Trophoblast cell (in vitro differentiated cells and primary cell): ENCODE measurements at regions not wholly inside any gene's neighbourhood (a gene's known extent, or its start where the extent isn't known, plus 50 kb on each side); places are given as distances from the start of the nearest gene placed in this dataset.

Experiments
- DNase-seq, 2 donors: peaks; one replicate each; pipeline ENCODE4 v3.0.0-alpha.2; 2016
- H2AFZ ChIP-seq: 2 replicates; pipeline ENCODE4 v1.6.1; 2013; ENCODE audit warnings: low read length, moderate library complexity, mild to moderate bottlenecking; ENCODE audit not compliant: insufficient read depth, poor library complexity
- H2AK5ac ChIP-seq: 2 replicates; pipeline ENCODE4 v1.6.1; 2013; ENCODE audit warnings: mild to moderate bottlenecking, low read length
- H2BK120ac ChIP-seq: 2 replicates; pipeline ENCODE4 v1.6.1; 2013; ENCODE audit warnings: low read length, mild to moderate bottlenecking, moderate library complexity; ENCODE audit not compliant: insufficient read depth, poor library complexity
- H2BK12ac ChIP-seq: 2 replicates; pipeline ENCODE4 v1.6.1; 2013; ENCODE audit warnings: mild to moderate bottlenecking, low read length, moderate library complexity
- H2BK5ac ChIP-seq: 2 replicates; pipeline ENCODE4 v1.6.1; 2013; ENCODE audit warnings: low read length, low read depth, moderate library complexity, mild to moderate bottlenecking; ENCODE audit not compliant: poor library complexity
- H3K14ac ChIP-seq: 2 replicates; pipeline ENCODE4 v1.6.1; 2013; ENCODE audit warnings: mild to moderate bottlenecking, low read length
- H3K18ac ChIP-seq: 2 replicates; pipeline ENCODE4 v1.6.1; 2013; ENCODE audit warnings: mild to moderate bottlenecking, low read length
- H3K23ac ChIP-seq: 2 replicates; pipeline ENCODE4 v1.6.1; 2013; ENCODE audit warnings: low read length
- H3K27ac ChIP-seq: 2 replicates; pipeline ENCODE4 v1.5.1; 2013; ENCODE audit warnings: low read depth, mild to moderate bottlenecking, inconsistent platforms, low read length, moderate library complexity
- H3K27me3 ChIP-seq: 2 replicates; pipeline ENCODE4 v1.6.1; 2013; ENCODE audit warnings: inconsistent platforms, mild to moderate bottlenecking, low read length, moderate library complexity; ENCODE audit not compliant: insufficient read depth
- H3K36me3 ChIP-seq, 2 experiments: 1 replicate in 1 of 2; 2 replicates in 1 of 2; pipeline ENCODE4 v1.6.1; 2013; ENCODE audit warnings: low read length in 2 of 2, mild to moderate bottlenecking in 2 of 2, moderate library complexity in 1 of 2; ENCODE audit not compliant: insufficient read depth in 2 of 2, control insufficient read depth in 1 of 2
- H3K4ac ChIP-seq: 2 replicates; pipeline ENCODE4 v1.6.1; 2013; ENCODE audit warnings: low read depth, mild to moderate bottlenecking, low read length, moderate library complexity
- H3K4me1 ChIP-seq, 2 experiments: 1 replicate in 1 of 2; 2 replicates in 1 of 2; pipeline ENCODE4 v1.6.1; 2013; ENCODE audit warnings: low read length in 2 of 2, mild to moderate bottlenecking in 2 of 2, moderate library complexity in 1 of 2; ENCODE audit not compliant: insufficient read depth in 2 of 2, control insufficient read depth in 1 of 2
- H3K4me2 ChIP-seq: 2 replicates; pipeline ENCODE4 v1.6.1; 2013; ENCODE audit warnings: inconsistent platforms, mild to moderate bottlenecking, low read length, moderate library complexity
- H3K4me3 ChIP-seq: 2 replicates; pipeline ENCODE4 v1.5.1; 2013; ENCODE audit warnings: mild to moderate bottlenecking, low read depth, low read length, inconsistent platforms
- H3K79me1 ChIP-seq: one replicate; pipeline ENCODE4 v1.6.1; 2013; ENCODE audit warnings: low read length
- H3K79me2 ChIP-seq: 2 replicates; pipeline ENCODE4 v1.6.1; 2013; ENCODE audit warnings: low read length, mild to moderate bottlenecking; ENCODE audit not compliant: control insufficient read depth, insufficient read depth, poor library complexity
- H3K9ac ChIP-seq: 2 replicates; pipeline ENCODE4 v1.6.1; 2013; ENCODE audit warnings: mild to moderate bottlenecking, low read length
- H3K9me3 ChIP-seq: 2 replicates; pipeline ENCODE4 v1.6.1; 2013; ENCODE audit warnings: low read depth, mild to moderate bottlenecking, control low read depth, inconsistent platforms, low read length; ENCODE audit not compliant: insufficient read depth
- H4K12ac ChIP-seq: 2 replicates; pipeline ENCODE4 v1.6.1; 2013; ENCODE audit warnings: low read depth, mild to moderate bottlenecking, low read length, moderate library complexity
- H4K8ac ChIP-seq: 2 replicates; pipeline ENCODE4 v1.6.1; 2013; ENCODE audit warnings: low read depth, mild to moderate bottlenecking, low read length, moderate library complexity
- H4K91ac ChIP-seq: one replicate; pipeline ENCODE4 v1.6.1; 2013; ENCODE audit warnings: low read depth, mild to moderate bottlenecking, low read length, moderate library complexity
- WGBS: extraction: QIAGEN DNeasy Blood & Tissue Kit; methylation state at CpG from one replicate; pipeline ENCODE4 v1.1.7; 2013; ENCODE audit warnings: missing lambda C conversion rate; ENCODE audit not compliant: insufficient read length, insufficient coverage; ENCODE audit errors: extremely low coverage; 5-methylcytosine and 5-hydroxymethylcytosine counted together

GRCh38 chr13:47837104-47837880 is 163.8 kb downstream of the SUCLA2 start:
- no CpG with 5 or more reads among the region's 5 CpGs for WGBS
- no peak overlapping the region for H2AFZ ChIP-seq

GRCh38 chr13:47835470-47836228 is 165.4 kb downstream of the SUCLA2 start:
- WGBS: no CpG with 5 or more reads among the region's 8 CpGs
- Histone ChIP-seq H3K27ac (no peak overlapping the region), H2BK120ac (no peak overlapping the region), H2AFZ (no peak overlapping the region), H3K23ac (no peak overlapping the region), H3K79me1 (no peaks in the 10 kb centered on the region), H4K8ac (no peak overlapping the region), H3K18ac (no peak overlapping the region), H4K91ac (no peak overlapping the region), H2BK5ac (no peak overlapping the region), H3K36me3 (no peaks in the 10 kb centered on the region), H2BK12ac (no peak overlapping the region), H4K12ac (no peak overlapping the region), H3K27me3 (no peaks in the 10 kb centered on the region), H3K4me2 (no peak overlapping the region), H3K9ac (no peak overlapping the region), H3K9me3 (no peaks in the 10 kb centered on the region), H3K14ac (no peak overlapping the region), H3K4me3 (no peak overlapping the region), H3K4ac (no peak overlapping the region), H3K4me1 (peaks cover 4% of the 10 kb centered on the region in 2 experiments), H3K79me2 (no peaks in the 10 kb centered on the region), H2AK5ac (no peak overlapping the region)
- no peak for DNase-seq

More at GRCh38 chr13:47837104-47837880, 163.8 kb downstream of the SUCLA2 start:
- Histone ChIP-seq H3K23ac (no peak overlapping the region), H3K4me3 (no peak overlapping the region), H3K14ac (no peak overlapping the region), H2BK120ac (no peak overlapping the region), H3K27ac (no peak overlapping the region), H2BK5ac (no peak overlapping the region), H4K8ac (no peak overlapping the region), H3K4me2 (no peak overlapping the region), H4K91ac (no peak overlapping the region), H3K9ac (no peak overlapping the region), H3K79me2 (no peaks in the 10 kb centered on the region), H3K79me1 (no peaks in the 10 kb centered on the region), H2BK12ac (no peak overlapping the region), H4K12ac (no peak overlapping the region), H3K9me3 (no peaks in the 10 kb centered on the region), H3K36me3 (no peaks in the 10 kb centered on the region), H3K27me3 (no peaks in the 10 kb centered on the region), H2AK5ac (no peak overlapping the region), H3K4me1 (peaks cover 4% of the 10 kb centered on the region in 2 experiments), H3K18ac (no peak overlapping the region), H3K4ac (no peak overlapping the region)
- no peak for DNase-seq

GRCh38 chr13:47832458-47832972 is 168.6 kb downstream of the SUCLA2 start:
- no peak overlapping the region for H2BK12ac ChIP-seq
- no peak overlapping the region for H3K4me2 ChIP-seq
- H3K36me3 ChIP-seq: no peaks in the 10 kb centered on the region
- no peak overlapping the region for H3K18ac ChIP-seq
- H4K91ac ChIP-seq: no peak overlapping the region
- H4K12ac ChIP-seq: no peak overlapping the region
- H3K27me3 ChIP-seq: no peaks in the 10 kb centered on the region
- H2AK5ac ChIP-seq: no peak overlapping the region
- H3K79me2 ChIP-seq: no peaks in the 10 kb centered on the region
- H3K23ac ChIP-seq: no peak overlapping the region
- H2BK5ac ChIP-seq: no peak overlapping the region
- H3K27ac ChIP-seq: no peak overlapping the region
- no peak overlapping the region for H3K4ac ChIP-seq
- no peaks in the 10 kb centered on the region for H3K9me3 ChIP-seq
- H3K79me1 ChIP-seq: no peaks in the 10 kb centered on the region
- H3K4me3 ChIP-seq: no peak overlapping the region
- peaks cover 3% of the 10 kb centered on the region in 2 experiments for H3K4me1 ChIP-seq
- no peak overlapping the region for H3K9ac ChIP-seq
- no peak overlapping the region for H3K14ac ChIP-seq
- no peak overlapping the region for H4K8ac ChIP-seq
- no peak overlapping the region for H2BK120ac ChIP-seq
- WGBS: no CpG with 5 or more reads among the region's 1 CpG
- no peak for DNase-seq
- H2AFZ ChIP-seq: no peak overlapping the region

- no CpG with 5 or more reads among the region's 1 CpG for WGBS
- H4K12ac ChIP-seq: no peak overlapping the region
Measured at GRCh38 chr13:47831265-47831664, 169.8 kb downstream of the SUCLA2 start.

More at GRCh38 chr13:47831265-47831664, 169.8 kb downstream of the SUCLA2 start:
- no peak overlapping the region for H4K91ac ChIP-seq
- H3K9ac ChIP-seq: no peak overlapping the region
- H3K23ac ChIP-seq: no peak overlapping the region
- no peaks in the 10 kb centered on the region for H3K79me2 ChIP-seq
- H3K14ac ChIP-seq: no peak overlapping the region
- H4K8ac ChIP-seq: no peak overlapping the region
- H2AFZ ChIP-seq: no peak overlapping the region
- no peak overlapping the region for H3K4me2 ChIP-seq
- no peaks in the 10 kb centered on the region for H3K27me3 ChIP-seq
- no peak overlapping the region for H2BK12ac ChIP-seq
- H2BK5ac ChIP-seq: no peak overlapping the region
- H2BK120ac ChIP-seq: no peak overlapping the region
- no peaks in the 10 kb centered on the region for H3K79me1 ChIP-seq
- no peak overlapping the region for H3K18ac ChIP-seq
- no peak overlapping the region for H2AK5ac ChIP-seq
- H3K9me3 ChIP-seq: no peaks in the 10 kb centered on the region
- no peak overlapping the region for H3K27ac ChIP-seq
- H3K4me1 ChIP-seq: peaks cover 3% of the 10 kb centered on the region in 2 experiments
- no peak overlapping the region for H3K4me3 ChIP-seq
- peak in 1 of 2 donors; percentile 57 for DNase-seq
- no peak overlapping the region for H3K4ac ChIP-seq
- H3K36me3 ChIP-seq: no peaks in the 10 kb centered on the region
